SU-DHL-6 (cell line): ENCODE measurements at regions not wholly inside any gene's neighbourhood (a gene's known extent, or its start where the extent isn't known, plus 50 kb on each side); places are given as distances from the start of the nearest gene placed in this dataset.

Experiments used
- H2AFZ ChIP-seq: fragments of 200-600 bp; sonication (generic); 2 replicates; pipeline ENCODE4 v1.6.1; 2014; ENCODE audit warnings: low read depth, mild to moderate bottlenecking, moderate library complexity, mixed read lengths, antibody characterized with exemption, low read length; ENCODE audit not compliant: severe bottlenecking
- H3F3A ChIP-seq: fragments of 200-600 bp; shearing (Covaris generic); 2 replicates; pipeline ENCODE4 v1.6.0; 2016; ENCODE audit warnings: antibody characterized with exemption, mild to moderate bottlenecking; ENCODE audit not compliant: insufficient read depth
- H3K27ac ChIP-seq: fragments of 200-600 bp; sonication (generic); 2 replicates; pipeline ENCODE4 v1.5.1; 2016; ENCODE audit warnings: low read depth, mild to moderate bottlenecking, low read length, moderate library complexity, mixed read lengths
- H3K27me3 ChIP-seq: fragments of 200-600 bp; sonication (generic), shearing (Covaris generic); 2 replicates; pipeline ENCODE4 v1.6.0; 2014; ENCODE audit warnings: mild to moderate bottlenecking, low read length
- H3K36me3 ChIP-seq: fragments of 200-600 bp; sonication (generic); 2 replicates; pipeline ENCODE4 v1.6.1; 2014; ENCODE audit warnings: mild to moderate bottlenecking, low read length, mixed read lengths
- H3K4me2 ChIP-seq: fragments of 300-600, 200-600 bp; shearing (Covaris generic), sonication (generic); 2 replicates; pipeline ENCODE4 v1.6.0; 2014; ENCODE audit warnings: low read length, low read depth, mild to moderate bottlenecking; ENCODE audit not compliant: poor library complexity, severe bottlenecking
- H3K4me3 ChIP-seq: fragments of 200-600 bp; sonication (generic); 2 replicates; pipeline ENCODE4 v1.5.1; 2014; ENCODE audit warnings: antibody characterized with exemption, low read length, mild to moderate bottlenecking, mixed read lengths; ENCODE audit not compliant: insufficient read depth, poor library complexity, severe bottlenecking
- H3K79me2 ChIP-seq: fragments of 200-600 bp; sonication (generic); 2 replicates; pipeline ENCODE4 v1.6.1; 2014; ENCODE audit warnings: mild to moderate bottlenecking, low read length, moderate library complexity; ENCODE audit not compliant: insufficient read depth
- H3K9ac ChIP-seq: fragments of 200-600 bp; sonication (generic); 2 replicates; pipeline ENCODE4 v1.7.0; 2014; ENCODE audit warnings: mild to moderate bottlenecking, low read length
- H3K9me2 ChIP-seq: fragments of 200-600 bp; sonication (generic); replicated peaks from 2 replicates; pipeline ENCODE4 v1.6.1; 2014; ENCODE audit warnings: low read length; ENCODE audit not compliant: insufficient read depth
- H3K9me3 ChIP-seq: fragments of 200-600 bp; sonication (generic); 2 replicates; pipeline ENCODE4 v1.6.1; 2014; ENCODE audit warnings: low read length, mixed read lengths; ENCODE audit not compliant: insufficient read depth
- H4K20me1 ChIP-seq: fragments of 200-600 bp; sonication (generic); 2 replicates; pipeline ENCODE4 v1.6.1; 2014; ENCODE audit warnings: low read depth, mild to moderate bottlenecking, antibody characterized with exemption, low read length, moderate library complexity, mixed read lengths
- EZH2phosphoT487 ChIP-seq: fragments of 200-600 bp; sonication (generic), shearing (Covaris generic); conservative IDR thresholded peaks from 2 replicates; pipeline ENCODE4 v1.6.1; 2018; ENCODE audit warnings: mild to moderate bottlenecking, antibody characterized with exemption, low read length, moderate library complexity, mixed read lengths
- TF ChIP-seq, protein P1 (sequence below): fragments of 200-600 bp; sonication (generic); IDR thresholded peaks from one replicate; pipeline ENCODE4 v1.5.1; 2017; ENCODE audit warnings: antibody characterized with exemption, mild to moderate bottlenecking, low read length, moderate library complexity; ENCODE audit not compliant: insufficient read depth, poor library complexity, severe bottlenecking

DNA sequence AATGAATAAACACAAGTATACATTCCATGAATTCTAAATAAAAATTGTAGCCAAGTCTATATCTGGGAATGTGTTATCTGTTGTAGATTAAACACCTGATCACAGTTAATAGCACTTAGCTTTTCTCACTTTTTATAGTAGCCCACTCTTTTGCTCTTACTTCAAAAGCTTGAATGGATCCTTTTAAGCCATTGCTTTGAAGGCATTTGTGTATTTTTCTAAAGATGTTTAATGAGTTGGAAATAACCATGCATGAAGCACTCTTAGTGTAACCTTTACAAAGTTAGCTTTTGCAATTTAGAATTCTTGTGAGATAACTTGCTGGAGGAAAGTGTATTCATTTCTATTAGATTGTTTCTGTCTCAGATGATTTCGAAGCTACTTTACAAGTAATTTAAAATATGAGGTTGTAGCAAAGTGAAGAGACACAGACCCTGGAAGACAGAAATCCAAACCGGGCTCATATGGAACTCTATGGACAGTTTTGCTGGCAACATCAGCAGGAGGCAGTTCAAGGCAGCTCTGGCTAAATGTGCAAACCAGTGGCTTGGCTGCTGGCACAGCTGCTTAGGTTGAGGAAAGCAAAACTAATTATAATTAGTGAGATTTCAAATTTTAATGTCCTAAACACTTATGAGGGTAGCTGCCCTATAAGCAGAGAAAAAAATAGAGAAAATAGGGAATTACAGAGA lies 469.8 kb upstream of the ZEB2 start:
- Histone ChIP-seq H4K20me1 (no peaks in the 10 kb centered on the region), H3K27me3 (no peaks in the 10 kb centered on the region)

DNA sequence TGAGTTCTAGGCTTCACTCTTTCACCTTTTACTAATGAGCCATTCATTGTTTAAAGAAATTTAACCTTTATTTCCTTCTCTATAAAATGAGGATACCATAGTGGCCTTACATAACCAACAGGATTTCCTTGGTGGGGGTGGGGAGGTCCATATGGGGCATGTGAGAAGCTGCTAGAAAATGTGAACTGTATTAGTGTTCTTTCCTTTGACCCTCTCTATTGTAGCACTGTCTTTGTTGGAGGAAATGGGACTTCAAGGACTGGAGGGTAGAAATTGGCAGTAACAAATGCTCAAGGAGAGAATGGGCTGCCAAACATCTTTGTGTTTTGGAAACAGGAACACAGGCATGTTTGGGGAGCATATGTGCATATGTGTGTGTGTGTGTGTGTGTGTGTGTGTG lies 468.7 kb upstream of the ZEB2 start:
- no peak overlapping the region for H2AFZ ChIP-seq
- no peaks in the 10 kb centered on the region for H3K36me3 ChIP-seq
- H3K4me2 ChIP-seq, result no peak overlapping the region
- H3K79me2 ChIP-seq, result no peaks in the 10 kb centered on the region
- H3K9me3 ChIP-seq, result no peaks in the 10 kb centered on the region
- H3K9ac ChIP-seq, result no peak overlapping the region
- H3K27me3 ChIP-seq, result no peaks in the 10 kb centered on the region
- H3F3A ChIP-seq, result no peaks in the 10 kb centered on the region
- no peak overlapping the region for H3K4me3 ChIP-seq
- no peaks in the 10 kb centered on the region for H3K9me2 ChIP-seq
- no peaks in the 10 kb centered on the region for H4K20me1 ChIP-seq
- TF ChIP-seq, protein P1, sequence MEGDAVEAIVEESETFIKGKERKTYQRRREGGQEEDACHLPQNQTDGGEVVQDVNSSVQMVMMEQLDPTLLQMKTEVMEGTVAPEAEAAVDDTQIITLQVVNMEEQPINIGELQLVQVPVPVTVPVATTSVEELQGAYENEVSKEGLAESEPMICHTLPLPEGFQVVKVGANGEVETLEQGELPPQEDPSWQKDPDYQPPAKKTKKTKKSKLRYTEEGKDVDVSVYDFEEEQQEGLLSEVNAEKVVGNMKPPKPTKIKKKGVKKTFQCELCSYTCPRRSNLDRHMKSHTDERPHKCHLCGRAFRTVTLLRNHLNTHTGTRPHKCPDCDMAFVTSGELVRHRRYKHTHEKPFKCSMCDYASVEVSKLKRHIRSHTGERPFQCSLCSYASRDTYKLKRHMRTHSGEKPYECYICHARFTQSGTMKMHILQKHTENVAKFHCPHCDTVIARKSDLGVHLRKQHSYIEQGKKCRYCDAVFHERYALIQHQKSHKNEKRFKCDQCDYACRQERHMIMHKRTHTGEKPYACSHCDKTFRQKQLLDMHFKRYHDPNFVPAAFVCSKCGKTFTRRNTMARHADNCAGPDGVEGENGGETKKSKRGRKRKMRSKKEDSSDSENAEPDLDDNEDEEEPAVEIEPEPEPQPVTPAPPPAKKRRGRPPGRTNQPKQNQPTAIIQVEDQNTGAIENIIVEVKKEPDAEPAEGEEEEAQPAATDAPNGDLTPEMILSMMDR, result no peak
- TF ChIP-seq EZH2phosphoT487, result no peak
- H3K27ac ChIP-seq, result no peak overlapping the region

More for the DNA sequence above, 469.8 kb upstream of the ZEB2 start:
- Histone ChIP-seq H3K9me2 (no peaks in the 10 kb centered on the region), H3K36me3 (no peaks in the 10 kb centered on the region), H3K4me2 (no peak overlapping the region), H2AFZ (no peak overlapping the region), H3K9ac (no peak overlapping the region), H3K9me3 (no peaks in the 10 kb centered on the region), H3K27ac (no peak overlapping the region), H3K4me3 (no peak overlapping the region), H3F3A (no peaks in the 10 kb centered on the region), H3K79me2 (no peaks in the 10 kb centered on the region)
- no peak for TF ChIP-seq EZH2phosphoT487
- TF ChIP-seq, protein P1, result no peak

DNA sequence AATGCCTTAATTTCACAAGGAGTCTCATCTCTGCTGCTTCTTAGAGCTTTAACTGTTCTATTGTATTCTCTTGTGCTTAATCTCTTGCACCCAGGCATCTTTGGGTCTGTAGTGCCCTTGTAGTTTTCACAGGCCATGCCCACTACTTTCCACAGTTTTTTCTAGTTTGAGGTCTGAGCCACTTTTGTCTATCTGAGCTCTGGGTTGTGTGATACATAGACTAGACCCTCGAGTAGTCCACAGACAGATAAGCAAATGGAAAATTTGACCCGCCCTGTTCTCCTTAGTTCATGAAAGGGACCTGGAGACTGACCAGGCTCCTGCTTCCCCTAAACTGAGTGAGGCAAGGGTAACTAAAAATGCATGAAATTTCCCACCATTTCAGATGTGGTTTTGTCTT lies 466.8 kb upstream of the ZEB2 start:
- Histone ChIP-seq H3K79me2 (no peaks in the 10 kb centered on the region), H3K36me3 (no peaks in the 10 kb centered on the region), H3K9me3 (no peaks in the 10 kb centered on the region), H3K9ac (no peak overlapping the region), H2AFZ (no peak overlapping the region), H3K27me3 (no peaks in the 10 kb centered on the region), H3K4me2 (no peak overlapping the region), H3K27ac (no peak overlapping the region), H4K20me1 (no peaks in the 10 kb centered on the region), H3F3A (no peaks in the 10 kb centered on the region), H3K9me2 (no peaks in the 10 kb centered on the region), H3K4me3 (no peak overlapping the region)
- no peak for TF ChIP-seq EZH2phosphoT487
- TF ChIP-seq, protein P1, result no peak
